HepG2 (cell line): ENCODE measurements at regions not wholly inside any gene's neighbourhood (a gene's known extent, or its start where the extent isn't known, plus 50 kb on each side); places are given as distances from the start of the nearest gene placed in this dataset.

ENCODE experiments used
- ATAC-seq: fragments of 200-7000 bp; cut with Tn5 transposase; 3 replicates; pipeline ENCODE4 v1.9.1; 2020; ENCODE audit warnings: mild to moderate bottlenecking, moderate library complexity
- BruUV-seq: library from RNA; stranded (reverse); fragments of 400-500 nt; replicated peaks from 2 replicates; lab custom pipeline; 2021; lab: Mats Ljungman, UMichigan
- CTCF ChIA-PET: fragments of 300-600 bp; formaldehyde crosslinking; extraction: SDS; loops from one replicate; lab custom pipeline; 2021; ENCODE audit warnings: low total read pairs, inconsistent platforms, low intra/inter-chr PET ratio; lab: Yijun Ruan, JAX
- POLR2A ChIA-PET: fragments of 350-600 bp; sonication (Branson Sonifier 250); formaldehyde crosslinking; loops from one replicate; lab custom pipeline; 2020; ENCODE audit warnings: antibody characterized with exemption, inconsistent platforms; lab: Yijun Ruan, JAX
- DNase-seq: peaks from one replicate; pipeline ENCODE4 v3.0.0-alpha.2; 2015; ENCODE audit warnings: low spot score
- FAIRE-seq: peaks from 3 replicates; lab custom pipeline; 2011; peaks lifted over from hg19 to GRCh38; lab: Jason Lieb, UNC
- H2AFZ ChIP-seq: one replicate; pipeline ENCODE4 v1.6.1; 2011; ENCODE audit warnings: low read length, inconsistent platforms
- H3K27ac ChIP-seq: fragments of 300-600 bp; 3 replicates; pipeline ENCODE4 v1.8.0; 2011; ENCODE audit warnings: mixed run types, mild to moderate bottlenecking, mixed read lengths, low read length, inconsistent platforms; ENCODE audit not compliant: insufficient read depth; ENCODE audit errors: extremely low read length
- H3K27me3 ChIP-seq, 2 experiments: fragments of 200-600 bp in 1 of 2; 2 replicates in 1 of 2; 3 replicates in 1 of 2; pipeline versions ENCODE4 v1.6.0 to v1.8.0; 2011; ENCODE audit warnings: low read length in 2 of 2, mild to moderate bottlenecking in 2 of 2, moderate library complexity in 2 of 2, inconsistent platforms in 1 of 2; ENCODE audit not compliant: insufficient read depth in 2 of 2, control insufficient read depth in 1 of 2
- H3K36me3 ChIP-seq, 2 experiments: fragments of 200-600 bp in 1 of 2; replicated peaks in 1 of 2; 2 replicates in 1 of 2; 3 replicates in 1 of 2; pipeline versions ENCODE4 v1.5.1 to v1.8.0; 2011; ENCODE audit warnings: low read length in 2 of 2, inconsistent platforms in 1 of 2; ENCODE audit not compliant: insufficient read depth in 2 of 2, control insufficient read depth in 1 of 2
- H3K4me1 ChIP-seq: 2 replicates; pipeline ENCODE4 v1.5.1; 2012; ENCODE audit warnings: low read length, inconsistent platforms; ENCODE audit not compliant: insufficient read depth
- H3K4me2 ChIP-seq: 2 replicates; pipeline ENCODE4 v1.6.0; 2011; ENCODE audit warnings: low read depth, low read length, inconsistent platforms
- H3K4me3 ChIP-seq, 3 experiments: fragments of 200-600 bp in 1 of 3; sonication (generic), shearing (Covaris generic) in 1 of 3; replicated peaks in 1 of 3; 2 replicates each; pipeline ENCODE4 v1.5.1; 2011 to 2016; ENCODE audit warnings: low read length in 3 of 3, inconsistent platforms in 2 of 3, low read depth in 2 of 3, mild to moderate bottlenecking in 2 of 3, control low read depth in 1 of 3, mixed read lengths in 1 of 3; ENCODE audit not compliant: insufficient read depth in 1 of 3
- H3K79me2 ChIP-seq: one replicate; pipeline ENCODE4 v1.6.1; 2011; ENCODE audit warnings: low read length, inconsistent platforms; ENCODE audit not compliant: insufficient read depth
- H3K9ac ChIP-seq: 2 replicates; pipeline ENCODE4 v1.6.0; 2011; ENCODE audit warnings: mild to moderate bottlenecking, low read depth, low read length, inconsistent platforms; ENCODE audit not compliant: insufficient read depth
- H3K9me3 ChIP-seq: 2 replicates; pipeline ENCODE4 v1.5.1; 2012; ENCODE audit warnings: mild to moderate bottlenecking, low read length
- H4K20me1 ChIP-seq: 2 replicates; pipeline ENCODE4 v1.6.0; 2011; ENCODE audit warnings: inconsistent platforms, mild to moderate bottlenecking, low read length, moderate library complexity; ENCODE audit not compliant: insufficient read depth
- BRF2 ChIP-seq: sonication (generic); formaldehyde crosslinking; IDR thresholded peaks from 2 replicates; pipeline ENCODE4 v1.8.1; 2022; ENCODE audit warnings: mild to moderate bottlenecking, missing genetic modification reagents
- CREBL2 ChIP-seq: sonication (generic); formaldehyde crosslinking; IDR thresholded peaks from 2 replicates; pipeline ENCODE4 v1.8.1; 2023; ENCODE audit warnings: missing genetic modification reagents, mild to moderate bottlenecking, borderline replicate concordance
- EEA1 ChIP-seq: sonication (generic); formaldehyde crosslinking; IDR thresholded peaks from 2 replicates; pipeline ENCODE4 v1.5.1; 2020; ENCODE audit warnings: mild to moderate bottlenecking, missing genetic modification reagents, borderline replicate concordance
- ETS1 ChIP-seq: sonication (generic); formaldehyde crosslinking; IDR thresholded peaks from 2 replicates; pipeline ENCODE4 v1.4.0; 2020; ENCODE audit warnings: missing genetic modification reagents
- FOXK2 ChIP-seq: fragments of 450-650 bp; IDR thresholded peaks from 2 replicates; pipeline ENCODE4 v1.6.1; 2016
- GABPA ChIP-seq, 2 experiments: IDR thresholded peaks; 2 replicates each; pipeline ENCODE4 v1.6.1; 2011 to 2016; ENCODE audit warnings: low read depth in 2 of 2, low read length in 1 of 2, missing biosample characterization in 1 of 2, missing genetic modification characterization in 1 of 2
- GATA4 ChIP-seq: sonication (generic); IDR thresholded peaks from 2 replicates; pipeline ENCODE4 v1.6.1; 2016; ENCODE audit warnings: antibody characterized with exemption, low read depth, borderline replicate concordance
- GRHL1 ChIP-seq: sonication (generic); formaldehyde crosslinking; conservative IDR thresholded peaks from 2 replicates; pipeline ENCODE4 v1.8.0; 2022; ENCODE audit warnings: missing genetic modification reagents
- PRPF4 ChIP-seq: fragments of 200-400 bp; formaldehyde crosslinking; IDR thresholded peaks from 2 replicates; pipeline ENCODE4 v1.6.1; 2016; ENCODE audit warnings: low read length, low read depth; ENCODE audit not compliant: poor library complexity, severe bottlenecking
- THAP8 ChIP-seq: sonication (generic); formaldehyde crosslinking; IDR thresholded peaks from 2 replicates; pipeline ENCODE4 v1.5.1; 2020; ENCODE audit warnings: missing genetic modification reagents, mild to moderate bottlenecking, borderline replicate concordance
- ZBTB8A ChIP-seq: sonication (generic); formaldehyde crosslinking; IDR thresholded peaks from 2 replicates; pipeline ENCODE4 v1.4.0; 2020; ENCODE audit warnings: mild to moderate bottlenecking, low read depth, missing genetic modification reagents, borderline replicate concordance
- ZFP36 ChIP-seq: fragments of 150-350 bp; IDR thresholded peaks from 2 replicates; pipeline ENCODE4 v1.6.1; 2018; ENCODE audit warnings: borderline replicate concordance, low read length, low read depth; ENCODE audit not compliant: partially characterized antibody
- ZNF124 ChIP-seq: sonication (generic); formaldehyde crosslinking; IDR thresholded peaks from 2 replicates; pipeline ENCODE4 v1.4.0; 2020; ENCODE audit warnings: missing genetic modification reagents
- ZNF615 ChIP-seq: sonication (generic); formaldehyde crosslinking; IDR thresholded peaks from 2 replicates; pipeline ENCODE4 v1.5.0; 2020; ENCODE audit warnings: mild to moderate bottlenecking, missing genetic modification reagents, borderline replicate concordance
- ZNF619 ChIP-seq: sonication (generic); formaldehyde crosslinking; IDR thresholded peaks from 2 replicates; pipeline ENCODE4 v1.4.0; 2020; ENCODE audit warnings: mild to moderate bottlenecking, missing genetic modification reagents
- ZNF740 ChIP-seq: sonication (generic); formaldehyde crosslinking; IDR thresholded peaks from 2 replicates; pipeline ENCODE4 v1.4.0; 2020; ENCODE audit warnings: missing genetic modification reagents
- ZNF747 ChIP-seq: sonication (generic); formaldehyde crosslinking; IDR thresholded peaks from 2 replicates; pipeline ENCODE4 v1.8.1; 2023; ENCODE audit warnings: missing genetic modification reagents, mild to moderate bottlenecking, borderline replicate concordance
- WGBS: methylation state at CpG from one replicate; pipeline ENCODE4 v1.1.6; 2017; ENCODE audit warnings: low lambda C conversion rate; 5-methylcytosine and 5-hydroxymethylcytosine counted together
- in situ Hi-C: cut with HindIII; loops from 2 replicates; pipeline ENCODE4 v1.10.0; 2017; ENCODE audit warnings: low pct_unique_long_range_greater_than_20kb; ENCODE audit not compliant: extremely low pct_ligation_motif_present
- intact Hi-C: fragments of 100-400 bp; cut with micrococcal nuclease; formaldehyde crosslinking; loops from one replicate; pipeline ENCODE4 v1.10.0; 2022; ENCODE audit not compliant: unreplicated experiment

- TF ChIP-seq EEA1 (CRISPR knock-in tag) (no peak), ZNF124 (CRISPR knock-in tag) (no peak), ZBTB8A (CRISPR knock-in tag) (no peak), GABPA (IDR thresholded peaks at IDR 0.05; ENCODE audit: low read depth, low read length) (no peak), GABPA (CRISPR knock-in tag; IDR thresholded peaks at IDR 0.05; ENCODE audit: low read depth) (no peak), ZNF615 (no peak), ZNF747 (CRISPR knock-in tag) (no peak), PRPF4 (no peak), ZNF740 (CRISPR knock-in tag) (no peak), GATA4 (no peak)
These were observed 381.4 kb upstream of the PODXL start (continued) for GRCh38 chr7:131937868-131938267.

GRCh38 chr7:131935180-131935579, 378.8 kb upstream of the PODXL start:
- no peaks in the 10 kb centered on the region for H3K79me2 ChIP-seq
- no peak overlapping the region for H3K4me2 ChIP-seq
- BruUV-seq = no TSS peak
- 0% methylated on average over 3 of the region's 3 CpGs for WGBS
- no peak for DNase-seq
- in situ Hi-C loops = no loop called here
- ChIA-PET POLR2A (no interaction called here), CTCF (no interaction called here)
- H3K9me3 ChIP-seq = no peaks in the 10 kb centered on the region
- H3K4me3 ChIP-seq = no peak overlapping the region
- no peak overlapping the region for H2AFZ ChIP-seq
- no peaks in the 10 kb centered on the region for H3K27me3 ChIP-seq
- H4K20me1 ChIP-seq = no peaks in the 10 kb centered on the region
- H3K9ac ChIP-seq = no peak overlapping the region
- peaks cover 10% of the 10 kb centered on the region; the same call in 1 of the 2 replicates for H3K4me1 ChIP-seq
- no peak for TF ChIP-seq BRF2 (CRISPR knock-in tag)
- TF ChIP-seq CREBL2 = no peak
- TF ChIP-seq GRHL1 = no peak
- no peak for TF ChIP-seq ETS1 (CRISPR knock-in tag)
- TF ChIP-seq ZNF619 (CRISPR knock-in tag) = no peak
- TF ChIP-seq ZFP36 = no peak
- TF ChIP-seq THAP8 (CRISPR knock-in tag) = no peak
- no peak for TF ChIP-seq FOXK2
- intact Hi-C loops = no loop called here
- H3K27ac ChIP-seq = no peak overlapping the region
- H3K36me3 ChIP-seq = no peaks in the 10 kb centered on the region
- FAIRE-seq = no peak
- ATAC-seq = no peak; the same call in 2 of the 3 replicates
